Fibroblast of lung (primary cell): ENCODE measurements at regions not wholly inside any gene's neighbourhood (a gene's known extent, or its start where the extent isn't known, plus 50 kb on each side); places are given as distances from the start of the nearest gene placed in this dataset.

Experiments
- DNase-seq, 2 donors: peaks; one replicate each; pipeline versions ENCODE4 v3.0.0 to v3.0.0-alpha.2; 2010; ENCODE audit warnings: low read depth in 2 of 2
- H2AFZ ChIP-seq: 2 replicates; pipeline ENCODE4 v1.5.1; 2012; ENCODE audit warnings: low read length, control low read depth, inconsistent platforms
- H3K27ac ChIP-seq: 2 replicates; pipeline ENCODE4 v1.5.1; 2011; ENCODE audit warnings: low read length, control low read depth; ENCODE audit not compliant: insufficient read depth
- H3K27me3 ChIP-seq: 2 replicates; pipeline ENCODE4 v1.5.1; 2011; ENCODE audit warnings: mild to moderate bottlenecking, low read length; ENCODE audit not compliant: control insufficient read depth, insufficient read depth
- H3K36me3 ChIP-seq: 2 replicates; pipeline ENCODE4 v1.5.1; 2011; ENCODE audit warnings: low read length; ENCODE audit not compliant: control insufficient read depth, insufficient read depth
- H3K4me1 ChIP-seq: 2 replicates; pipeline ENCODE4 v1.5.1; 2011; ENCODE audit warnings: low read length; ENCODE audit not compliant: control insufficient read depth, insufficient read depth; ENCODE audit errors: extremely low read depth
- H3K4me2 ChIP-seq: 2 replicates; pipeline ENCODE4 v1.5.1; 2011; ENCODE audit warnings: low read length, control low read depth; ENCODE audit not compliant: insufficient read depth; ENCODE audit errors: extremely low read depth
- H3K4me3 ChIP-seq, 4 experiments: fragments of 200-600 bp in 1 of 4; sonication (generic) in 1 of 4; replicated peaks in 1 of 4; 2 replicates each; pipeline ENCODE4 v1.5.1; 2011 to 2016; ENCODE audit warnings: low read length in 4 of 4, low read depth in 3 of 4, mild to moderate bottlenecking in 3 of 4, control low read depth in 2 of 4, inconsistent platforms in 1 of 4, mixed read lengths in 1 of 4; ENCODE audit not compliant: insufficient read depth in 1 of 4; ENCODE audit errors: control extremely low read depth in 1 of 4
- H3K79me2 ChIP-seq: 2 replicates; pipeline ENCODE4 v1.5.1; 2012; ENCODE audit warnings: mild to moderate bottlenecking, low read length, inconsistent platforms; ENCODE audit not compliant: control insufficient read depth, insufficient read depth
- H3K9ac ChIP-seq: 2 replicates; pipeline ENCODE4 v1.5.1; 2011; ENCODE audit warnings: mild to moderate bottlenecking, low read length, control low read depth; ENCODE audit not compliant: insufficient read depth
- H3K9me3 ChIP-seq: 2 replicates; pipeline ENCODE4 v1.5.1; 2012; ENCODE audit warnings: low read depth, low read length; ENCODE audit not compliant: control insufficient read depth, insufficient read depth
- H4K20me1 ChIP-seq: 2 replicates; pipeline ENCODE4 v1.5.1; 2011; ENCODE audit warnings: low read length; ENCODE audit not compliant: control insufficient read depth, insufficient read depth; ENCODE audit errors: extremely low read depth
- EZH2 ChIP-seq: IDR thresholded peaks from 2 replicates; pipeline ENCODE4 v1.5.1; 2012; ENCODE audit warnings: low read length, control low read depth, mild to moderate bottlenecking; ENCODE audit errors: missing control alignments
- TF ChIP-seq, protein P1 (sequence below), 2 donors: IDR thresholded peaks in 1 of 2; conservative IDR thresholded peaks in 1 of 2; 1 replicate in 1 of 2; 2 replicates in 1 of 2; pipeline ENCODE4 v1.5.1; 2011 to 2012; ENCODE audit warnings: low read length in 2 of 2, control low read depth in 1 of 2, inconsistent platforms in 1 of 2, low read depth in 1 of 2, mild to moderate bottlenecking in 1 of 2

DNA sequence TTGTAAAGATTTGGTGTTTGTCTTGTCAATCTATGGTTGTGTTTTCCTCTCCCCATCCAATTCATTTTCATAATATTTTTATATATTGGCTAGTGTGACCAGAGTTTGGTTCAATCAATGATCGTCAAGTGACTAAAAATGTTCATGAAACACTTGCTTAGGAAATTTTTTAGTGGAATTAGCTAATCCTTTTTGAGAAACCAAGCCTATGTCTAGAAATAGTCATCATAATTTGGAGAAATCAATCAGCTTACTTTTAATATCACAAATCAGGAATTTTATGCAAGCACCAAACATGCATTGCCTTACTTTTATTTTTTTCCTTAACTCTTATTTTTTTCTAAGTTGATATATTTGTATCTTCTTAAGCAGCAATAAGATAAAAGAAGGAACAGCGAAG is 403.1 kb upstream of the TBL1XR1 start:
- no peaks in the 10 kb centered on the region for H3K36me3 ChIP-seq
- H3K4me1 ChIP-seq: peaks cover 20% of the 10 kb centered on the region
- no peak overlapping the region for H3K27ac ChIP-seq
- no peaks in the 10 kb centered on the region for H4K20me1 ChIP-seq
- no peaks in the 10 kb centered on the region for H3K79me2 ChIP-seq
- no peak overlapping the region for H2AFZ ChIP-seq
- no peak for TF ChIP-seq EZH2
- TF ChIP-seq, protein P1, sequence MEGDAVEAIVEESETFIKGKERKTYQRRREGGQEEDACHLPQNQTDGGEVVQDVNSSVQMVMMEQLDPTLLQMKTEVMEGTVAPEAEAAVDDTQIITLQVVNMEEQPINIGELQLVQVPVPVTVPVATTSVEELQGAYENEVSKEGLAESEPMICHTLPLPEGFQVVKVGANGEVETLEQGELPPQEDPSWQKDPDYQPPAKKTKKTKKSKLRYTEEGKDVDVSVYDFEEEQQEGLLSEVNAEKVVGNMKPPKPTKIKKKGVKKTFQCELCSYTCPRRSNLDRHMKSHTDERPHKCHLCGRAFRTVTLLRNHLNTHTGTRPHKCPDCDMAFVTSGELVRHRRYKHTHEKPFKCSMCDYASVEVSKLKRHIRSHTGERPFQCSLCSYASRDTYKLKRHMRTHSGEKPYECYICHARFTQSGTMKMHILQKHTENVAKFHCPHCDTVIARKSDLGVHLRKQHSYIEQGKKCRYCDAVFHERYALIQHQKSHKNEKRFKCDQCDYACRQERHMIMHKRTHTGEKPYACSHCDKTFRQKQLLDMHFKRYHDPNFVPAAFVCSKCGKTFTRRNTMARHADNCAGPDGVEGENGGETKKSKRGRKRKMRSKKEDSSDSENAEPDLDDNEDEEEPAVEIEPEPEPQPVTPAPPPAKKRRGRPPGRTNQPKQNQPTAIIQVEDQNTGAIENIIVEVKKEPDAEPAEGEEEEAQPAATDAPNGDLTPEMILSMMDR (conservative IDR thresholded peaks at IDR 0.05 in 1 of 2, IDR thresholded peaks at IDR 0.05 in 1 of 2; ENCODE audit: low read depth in 1 of 2, low read length in 2 of 2): no peak
- no peak for DNase-seq
- H3K4me3 ChIP-seq: no peak overlapping the region
- H3K27me3 ChIP-seq: no peaks in the 10 kb centered on the region
- no peaks in the 10 kb centered on the region for H3K9me3 ChIP-seq
- H3K4me2 ChIP-seq: no peak overlapping the region
- H3K9ac ChIP-seq: no peak overlapping the region

DNA sequence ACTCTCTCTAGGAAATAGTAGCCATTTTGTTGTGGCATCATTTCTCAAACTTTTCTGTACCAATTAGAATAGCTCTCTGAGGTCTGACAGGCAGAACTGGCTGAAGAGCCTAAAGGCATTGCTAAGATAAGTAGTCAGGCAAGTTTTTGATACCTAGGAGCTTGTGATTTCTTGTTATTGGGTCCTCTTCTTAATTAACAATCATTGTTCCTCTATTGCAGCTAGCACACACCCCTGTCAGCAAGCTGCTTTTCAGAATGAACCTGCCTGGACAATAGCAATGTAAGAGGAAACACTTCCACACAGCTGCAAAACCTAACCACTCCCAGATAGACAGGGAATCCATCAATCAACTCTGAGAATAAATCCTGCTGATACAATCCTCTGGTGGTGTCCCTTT is 403.9 kb upstream of the TBL1XR1 start:
- TF ChIP-seq, protein P1 (conservative IDR thresholded peaks at IDR 0.05 in 1 of 2, IDR thresholded peaks at IDR 0.05 in 1 of 2; ENCODE audit: low read depth in 1 of 2, low read length in 2 of 2): no peak
- no peak for TF ChIP-seq EZH2
- peaks cover 20% of the 10 kb centered on the region for H3K4me1 ChIP-seq
- no peak overlapping the region for H3K4me3 ChIP-seq
- no peaks in the 10 kb centered on the region for H3K27me3 ChIP-seq
- no peak overlapping the region for H3K27ac ChIP-seq
- no peaks in the 10 kb centered on the region for H3K9me3 ChIP-seq
- H3K4me2 ChIP-seq: no peak overlapping the region
- H3K36me3 ChIP-seq: no peaks in the 10 kb centered on the region
- no peak overlapping the region for H2AFZ ChIP-seq
- H3K9ac ChIP-seq: no peak overlapping the region
- DNase-seq: no peak
- H3K79me2 ChIP-seq: no peaks in the 10 kb centered on the region
- no peaks in the 10 kb centered on the region for H4K20me1 ChIP-seq

DNA sequence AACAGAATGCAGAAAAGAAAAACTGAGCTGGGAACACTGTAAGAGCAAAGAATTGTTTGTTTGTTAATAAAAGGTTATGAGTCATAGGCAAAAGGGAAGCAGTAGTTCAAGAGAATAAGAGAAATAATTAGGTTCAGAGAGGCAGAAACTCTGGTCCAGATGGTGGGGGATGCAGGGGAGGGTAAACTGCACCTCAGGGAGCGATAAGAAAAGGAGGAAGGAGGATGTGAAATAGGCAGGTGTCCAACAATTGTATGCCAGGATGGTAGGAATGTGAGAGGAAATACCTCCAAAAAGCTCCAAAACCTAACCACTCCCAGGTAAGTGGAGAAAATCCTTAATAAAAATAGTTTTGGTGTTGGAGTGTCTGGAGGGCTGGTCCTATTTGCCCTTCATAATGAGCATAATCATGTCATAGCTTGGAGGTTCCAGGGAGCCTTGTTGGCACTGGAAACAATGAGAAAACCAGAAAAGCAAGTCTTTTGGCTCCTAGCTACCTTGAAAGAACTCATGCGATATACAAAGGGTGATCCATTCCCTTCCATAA is 405.4 kb upstream of the TBL1XR1 start:
- no peak overlapping the region for H3K4me2 ChIP-seq
- H3K36me3 ChIP-seq: no peaks in the 10 kb centered on the region
- no peak overlapping the region for H2AFZ ChIP-seq
- H3K9ac ChIP-seq: no peak overlapping the region
- TF ChIP-seq, protein P1 (conservative IDR thresholded peaks at IDR 0.05 in 1 of 2, IDR thresholded peaks at IDR 0.05 in 1 of 2; ENCODE audit: low read depth in 1 of 2, low read length in 2 of 2): no peak
- no peak for TF ChIP-seq EZH2
- peak in 1 of 2 donors; percentile 50 for DNase-seq
- no peaks in the 10 kb centered on the region for H3K79me2 ChIP-seq
- no peak overlapping the region for H3K4me3 ChIP-seq
- no peaks in the 10 kb centered on the region for H4K20me1 ChIP-seq
- H3K4me1 ChIP-seq: peaks cover 9% of the 10 kb centered on the region
- H3K27me3 ChIP-seq: no peaks in the 10 kb centered on the region
- no peak overlapping the region for H3K27ac ChIP-seq
- H3K9me3 ChIP-seq: no peaks in the 10 kb centered on the region
